ENCODE measurements at regions not wholly inside any gene's neighbourhood (a gene's known extent, or its start where the extent isn't known, plus 50 kb on each side); places are given as distances from the start of the nearest gene placed in this dataset.
"Not testable (repeated sequence)": the region's sequence is repeated elsewhere in the genome, so short reads cannot be mapped to it uniquely, and the experiment has no call there.

DNA sequence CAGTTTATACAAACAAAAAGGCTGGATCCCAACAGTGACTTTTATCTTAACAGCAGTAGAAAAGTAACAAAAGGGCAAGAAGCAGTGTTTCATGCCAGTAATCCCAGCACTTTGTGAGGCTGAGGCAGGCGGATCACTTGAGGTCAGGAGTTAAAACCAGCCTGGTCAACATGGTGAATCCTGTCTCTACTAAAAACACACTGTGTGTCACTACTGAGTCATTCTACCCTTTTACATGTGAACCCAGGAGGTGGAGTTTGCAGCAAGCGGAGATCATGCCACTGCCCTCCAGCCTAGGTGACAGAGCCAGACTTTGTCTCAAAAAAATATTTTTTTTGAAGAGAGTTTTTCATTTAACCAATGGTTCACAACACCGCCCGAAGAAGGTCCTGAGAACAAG is 395.6 kb upstream of the USP9Y start:
- DNase-seq (ENCODE audit: low read depth in 1 of 2, low spot score in 2 of 2) = no peak
- Histone ChIP-seq H3K36me3 (no peaks in the 10 kb centered on the region), H3K4me1 (replicated peaks) (no peaks in the 10 kb centered on the region)

GRCh38 chrY:12309212-12309611 is 391.8 kb upstream of the USP9Y start:
- H3K27me3 ChIP-seq (replicated peaks) = no peaks in the 10 kb centered on the region
- H3K36me3 ChIP-seq = no peaks in the 10 kb centered on the region
- no peaks in the 10 kb centered on the region for H3K9me3 ChIP-seq (replicated peaks)
- no peaks in the 10 kb centered on the region for H3K4me1 ChIP-seq (replicated peaks)
- DNase-seq (ENCODE audit: low read depth in 1 of 2, low spot score in 2 of 2) = no peak
- H3K4me3 ChIP-seq = no peak overlapping the region
- H3K27ac ChIP-seq = no peak overlapping the region

More for the DNA sequence above, 395.6 kb upstream of the USP9Y start:
- no peak overlapping the region for H3K4me3 ChIP-seq
- no peaks in the 10 kb centered on the region for H3K27me3 ChIP-seq (replicated peaks)
- H3K27ac ChIP-seq = no peak overlapping the region
- H3K9me3 ChIP-seq (replicated peaks) = no peaks in the 10 kb centered on the region

DNA sequence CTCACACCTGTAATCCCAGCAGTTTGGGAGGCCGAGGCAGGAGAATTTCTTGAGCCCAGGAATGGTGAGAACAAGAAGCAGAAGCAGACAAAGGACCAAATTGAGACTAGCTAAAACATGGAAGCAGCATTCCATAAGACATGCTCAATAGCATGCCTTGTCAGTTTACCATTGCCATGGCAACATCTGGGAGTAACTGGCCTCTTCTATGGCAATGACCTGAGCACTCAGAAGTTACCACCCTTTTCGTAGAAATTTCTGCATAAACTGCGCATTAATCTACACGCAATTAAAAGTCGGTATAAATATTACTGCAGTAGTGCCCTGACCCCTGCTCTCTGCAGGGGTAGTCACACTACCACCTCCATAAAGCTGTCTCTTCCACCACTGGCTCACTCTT is 390.2 kb upstream of the USP9Y start:
- Histone ChIP-seq H3K4me1 (replicated peaks) (no peaks in the 10 kb centered on the region), H3K9me3 (replicated peaks) (no peaks in the 10 kb centered on the region), H3K36me3 (no peaks in the 10 kb centered on the region), H3K27ac (no peak overlapping the region), H3K27me3 (replicated peaks) (no peaks in the 10 kb centered on the region), H3K4me3 (no peak overlapping the region)
- DNase-seq (ENCODE audit: low read depth in 1 of 2, low spot score in 2 of 2) = no peak

DNA sequence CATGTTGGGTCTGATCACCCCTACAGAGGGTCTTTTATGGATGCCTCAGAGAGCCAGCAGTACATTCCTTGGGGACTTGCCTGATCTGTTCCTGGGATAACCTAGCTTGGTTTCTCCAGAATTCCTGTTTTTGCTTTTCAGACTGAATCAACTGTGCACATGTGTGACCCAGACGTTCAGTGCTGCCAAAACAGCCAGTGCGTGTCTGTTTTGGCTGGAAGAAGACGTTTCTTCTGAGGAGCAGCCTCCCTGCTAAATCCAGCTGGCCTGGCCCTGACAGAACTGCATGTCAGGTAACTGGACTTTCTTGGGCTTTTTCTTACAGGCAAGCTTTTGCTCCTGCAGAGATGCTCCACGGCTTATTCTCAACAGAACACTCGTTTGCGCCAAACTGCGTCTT is 373.3 kb upstream of the USP9Y start:
- DNase-seq (ENCODE audit: low read depth in 1 of 2, low spot score in 2 of 2) = no peak

DNA sequence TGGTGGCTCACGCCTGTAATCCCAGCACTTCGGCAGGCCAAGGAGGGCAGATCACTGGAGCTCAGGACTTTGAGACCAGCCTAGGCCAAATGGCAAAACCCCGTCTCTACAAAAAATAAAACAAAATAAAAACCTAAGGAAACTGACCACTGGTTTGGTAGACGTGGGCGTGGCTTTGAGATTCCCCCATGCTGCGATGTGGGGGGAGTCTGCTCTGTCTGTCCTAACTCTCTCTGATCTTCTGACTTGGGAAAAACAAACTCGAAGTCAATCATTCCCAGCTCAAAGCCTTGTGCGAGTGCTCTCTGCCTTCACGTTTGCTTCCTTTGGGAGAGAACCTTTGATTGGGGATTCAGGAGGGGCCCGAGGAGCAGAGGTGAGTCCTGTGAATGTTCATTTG is 369.1 kb upstream of the USP9Y start:
- not testable (repeated sequence) for H3K27me3 ChIP-seq (replicated peaks); H3K36me3 ChIP-seq; H3K4me3 ChIP-seq; H3K9me3 ChIP-seq (replicated peaks); H3K4me1 ChIP-seq (replicated peaks); H3K27ac ChIP-seq; DNase-seq (ENCODE audit: low read depth in 1 of 2, low spot score in 2 of 2)

More for the DNA sequence above, 373.3 kb upstream of the USP9Y start:
- no peaks in the 10 kb centered on the region for H3K36me3 ChIP-seq
- H3K4me1 ChIP-seq (replicated peaks) = no peaks in the 10 kb centered on the region
- no peaks in the 10 kb centered on the region for H3K9me3 ChIP-seq (replicated peaks)
- H3K4me3 ChIP-seq = no peak overlapping the region
- no peaks in the 10 kb centered on the region for H3K27me3 ChIP-seq (replicated peaks)
- H3K27ac ChIP-seq = no peak overlapping the region

GRCh38 chrY:12343211-12343610 is 357.8 kb upstream of the USP9Y start:
- Histone ChIP-seq H3K27ac (no peak overlapping the region), H3K4me1 (replicated peaks) (no peaks in the 10 kb centered on the region), H3K36me3 (no peaks in the 10 kb centered on the region), H3K27me3 (replicated peaks) (no peaks in the 10 kb centered on the region), H3K9me3 (replicated peaks) (no peaks in the 10 kb centered on the region), H3K4me3 (no peak overlapping the region)
- no peak for DNase-seq (ENCODE audit: low read depth in 1 of 2, low spot score in 2 of 2)

GRCh38 chrY:12348181-12348580 is 352.9 kb upstream of the USP9Y start:
- Histone ChIP-seq H3K4me1 (replicated peaks) (no peaks in the 10 kb centered on the region), H3K27ac (no peak overlapping the region), H3K4me3 (no peak overlapping the region), H3K36me3 (no peaks in the 10 kb centered on the region), H3K27me3 (replicated peaks) (no peaks in the 10 kb centered on the region), H3K9me3 (replicated peaks) (no peaks in the 10 kb centered on the region)
- no peak for DNase-seq (ENCODE audit: low read depth in 1 of 2, low spot score in 2 of 2)

DNA sequence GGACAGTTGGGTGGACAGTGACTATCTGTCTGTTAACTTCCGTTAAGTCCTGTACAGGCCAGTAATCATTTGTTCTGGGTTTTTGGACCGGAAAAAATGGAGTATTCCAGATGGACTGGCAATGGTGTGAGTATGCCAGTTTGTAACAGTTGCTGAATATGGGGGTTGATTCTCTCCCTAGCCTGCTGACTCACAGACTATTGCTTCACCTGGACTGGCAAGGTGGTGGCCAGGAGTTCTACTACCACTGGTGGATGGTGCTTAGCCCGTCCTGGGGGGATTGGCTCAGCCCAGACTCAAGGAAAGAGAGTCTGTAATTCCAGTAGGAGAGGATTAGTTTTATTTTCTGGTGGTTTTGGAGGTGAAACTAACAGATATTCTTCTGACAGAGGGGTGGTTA is 343.8 kb upstream of the USP9Y start:
- no peaks in the 10 kb centered on the region for H3K9me3 ChIP-seq (replicated peaks)
- H3K4me3 ChIP-seq = no peak overlapping the region
- no peak overlapping the region for H3K27ac ChIP-seq
- no peaks in the 10 kb centered on the region for H3K27me3 ChIP-seq (replicated peaks)
- no peaks in the 10 kb centered on the region for H3K36me3 ChIP-seq
- no peak for DNase-seq (ENCODE audit: low read depth in 1 of 2, low spot score in 2 of 2)
- H3K4me1 ChIP-seq (replicated peaks) = no peaks in the 10 kb centered on the region

DNA sequence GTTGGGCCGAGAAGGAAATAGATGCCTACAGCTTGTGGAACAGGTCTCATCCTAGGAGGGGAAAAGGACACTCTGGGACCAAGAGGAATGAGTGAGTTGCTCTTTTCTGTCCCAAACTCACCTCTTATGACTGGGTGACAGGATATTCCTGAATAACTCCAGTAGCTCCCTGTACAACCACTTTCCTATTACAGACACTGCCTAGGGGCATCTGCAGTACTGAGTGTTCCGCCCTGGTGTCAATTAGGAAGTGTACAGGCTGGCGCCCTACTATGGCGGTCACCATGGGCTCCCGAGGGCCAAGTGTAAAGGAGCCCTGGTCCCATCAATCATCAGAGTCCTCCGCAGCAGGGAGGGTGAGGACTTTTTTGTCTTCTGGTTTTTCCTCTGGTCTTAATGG is 343.4 kb upstream of the USP9Y start:
- DNase-seq (ENCODE audit: low read depth in 1 of 2, low spot score in 2 of 2) = no peak
- H3K4me1 ChIP-seq (replicated peaks) = no peaks in the 10 kb centered on the region
- H3K27ac ChIP-seq = no peak overlapping the region
- H3K4me3 ChIP-seq = no peak overlapping the region
- H3K36me3 ChIP-seq = no peaks in the 10 kb centered on the region
- H3K9me3 ChIP-seq (replicated peaks) = no peaks in the 10 kb centered on the region
- no peaks in the 10 kb centered on the region for H3K27me3 ChIP-seq (replicated peaks)

DNA sequence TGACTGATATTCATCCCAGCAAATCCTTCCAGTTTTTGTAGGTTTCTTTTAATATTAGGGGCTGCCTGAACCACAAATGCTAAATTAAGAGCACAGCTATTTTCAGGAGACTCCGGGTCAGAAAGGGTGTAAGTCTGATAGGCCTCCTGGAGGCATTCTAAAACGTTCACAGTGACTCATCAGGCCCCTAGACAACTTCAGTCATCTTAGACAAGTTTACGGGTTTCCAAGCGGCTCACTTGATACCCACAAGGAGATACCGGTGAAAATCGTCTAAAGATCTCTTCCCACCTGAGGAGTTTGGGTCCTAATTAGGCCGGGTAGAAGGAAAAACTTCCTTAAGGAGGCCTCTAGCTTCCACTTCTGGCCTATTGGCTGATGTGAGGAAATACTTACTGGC is 342.7 kb upstream of the USP9Y start:
- Histone ChIP-seq H3K27me3 (replicated peaks) (no peaks in the 10 kb centered on the region), H3K4me1 (replicated peaks) (no peaks in the 10 kb centered on the region), H3K9me3 (replicated peaks) (no peaks in the 10 kb centered on the region), H3K4me3 (no peak overlapping the region), H3K36me3 (no peaks in the 10 kb centered on the region), H3K27ac (no peak overlapping the region)
- DNase-seq (ENCODE audit: low read depth in 1 of 2, low spot score in 2 of 2) = no peak

DNA sequence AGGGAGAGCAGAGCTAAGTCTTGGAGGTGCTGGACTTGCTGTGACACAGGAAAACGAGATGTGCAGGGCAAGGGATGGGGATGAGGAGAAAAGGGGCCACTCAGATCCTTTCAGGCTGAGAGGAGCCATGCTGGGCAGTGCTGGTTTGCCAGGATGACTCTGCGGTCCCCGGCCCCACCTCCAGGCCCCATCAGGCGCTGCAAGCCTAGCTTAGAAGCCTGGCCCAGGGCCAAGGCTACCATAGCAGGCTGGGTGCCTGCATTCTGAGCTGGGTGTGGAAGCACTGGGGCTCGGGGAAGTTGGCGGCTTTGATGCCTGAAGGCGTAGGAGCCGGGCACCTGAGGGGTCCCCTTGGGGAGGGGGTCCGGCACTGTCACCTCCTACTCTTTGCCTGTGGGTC is 341.2 kb upstream of the USP9Y start:
- H3K36me3 ChIP-seq = no peaks in the 10 kb centered on the region
- H3K27ac ChIP-seq = no peak overlapping the region
- H3K4me1 ChIP-seq (replicated peaks) = no peaks in the 10 kb centered on the region
- no peak for DNase-seq (ENCODE audit: low read depth in 1 of 2, low spot score in 2 of 2)
- no peaks in the 10 kb centered on the region for H3K27me3 ChIP-seq (replicated peaks)
- H3K9me3 ChIP-seq (replicated peaks) = no peaks in the 10 kb centered on the region
- H3K4me3 ChIP-seq = no peak overlapping the region

DNA sequence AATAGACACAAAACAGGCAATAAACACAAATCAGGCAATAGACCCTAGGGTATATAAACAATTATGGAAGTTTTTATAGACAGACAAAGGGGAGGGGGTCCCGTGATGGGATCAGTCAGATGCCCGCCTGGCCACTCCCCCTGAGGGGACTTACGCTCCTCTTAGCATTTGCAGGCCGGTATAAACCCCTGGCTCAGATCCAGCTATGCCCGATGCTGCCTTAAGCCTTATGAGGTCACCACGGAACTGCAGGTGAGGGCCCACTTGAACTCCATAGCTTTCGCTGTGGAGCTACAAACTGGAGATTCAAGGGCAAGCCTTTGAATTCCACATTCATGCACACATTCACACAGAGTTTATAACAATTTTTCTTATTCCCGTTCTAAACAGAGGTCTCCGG is 340.5 kb upstream of the USP9Y start:
- H3K27ac ChIP-seq = no peak overlapping the region
- no peaks in the 10 kb centered on the region for H3K36me3 ChIP-seq
- H3K4me3 ChIP-seq = no peak overlapping the region
- DNase-seq (ENCODE audit: low read depth in 1 of 2, low spot score in 2 of 2) = no peak
- no peaks in the 10 kb centered on the region for H3K9me3 ChIP-seq (replicated peaks)
- no peaks in the 10 kb centered on the region for H3K27me3 ChIP-seq (replicated peaks)
- H3K4me1 ChIP-seq (replicated peaks) = no peaks in the 10 kb centered on the region

DNA sequence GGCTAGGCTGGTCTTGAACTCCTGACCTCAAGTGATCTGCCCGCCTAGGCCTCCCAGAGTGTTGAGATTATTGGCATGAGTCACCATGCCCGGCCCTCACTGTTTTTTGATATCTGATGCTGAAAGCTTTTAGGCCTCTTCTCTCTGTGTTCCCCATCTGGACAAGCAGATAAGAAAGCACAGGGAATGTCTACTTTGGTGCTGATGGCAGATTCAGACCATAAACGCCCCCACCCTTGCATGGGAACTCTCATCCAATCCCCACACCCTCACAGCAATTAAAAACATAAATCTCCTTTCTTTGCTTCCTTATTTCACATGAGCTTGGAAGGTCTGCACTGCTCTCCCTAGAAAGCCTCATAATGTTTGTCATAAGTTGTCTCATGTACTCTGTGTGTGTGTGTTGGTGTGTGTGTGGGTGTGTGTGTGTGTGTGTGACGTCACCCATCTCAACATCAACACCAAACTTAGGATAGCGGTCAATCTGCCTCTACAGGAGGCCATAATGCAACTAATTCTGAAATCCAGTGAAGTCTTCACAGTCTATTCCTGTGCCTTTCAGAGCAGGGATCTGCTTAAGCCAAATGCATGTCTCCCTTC is 335.6 kb upstream of the USP9Y start:
- no peak for DNase-seq (ENCODE audit: low read depth in 1 of 2, low spot score in 2 of 2)
- Histone ChIP-seq H3K4me1 (replicated peaks) (no peaks in the 10 kb centered on the region), H3K9me3 (replicated peaks) (no peaks in the 10 kb centered on the region), H3K4me3 (no peak overlapping the region), H3K27me3 (replicated peaks) (no peaks in the 10 kb centered on the region), H3K36me3 (no peaks in the 10 kb centered on the region), H3K27ac (no peak overlapping the region)

- not testable (repeated sequence) for H3K9me3 ChIP-seq (replicated peaks)
Observed at GRCh38 chrY:12374588-12374987, 326.4 kb upstream of the USP9Y start.

More at GRCh38 chrY:12374588-12374987, 326.4 kb upstream of the USP9Y start:
- not testable (repeated sequence) for H3K4me3 ChIP-seq; H3K36me3 ChIP-seq; H3K27me3 ChIP-seq (replicated peaks); H3K4me1 ChIP-seq (replicated peaks); DNase-seq (ENCODE audit: low read depth in 1 of 2, low spot score in 2 of 2); H3K27ac ChIP-seq
